ENCODE measurements at regions not wholly inside any gene's neighbourhood (a gene's known extent, or its start where the extent isn't known, plus 50 kb on each side); places are given as distances from the start of the nearest gene placed in this dataset.

GRCh38 chr1:30586671-30587070, 136.7 kb downstream of the MATN1 start:
- H3K27ac ChIP-seq: no peak overlapping the region
- peak; percentile 24 for DNase-seq
- no peaks in the 10 kb centered on the region for H3K36me3 ChIP-seq
- WGBS, 5 donors: 72 to 78% (median 73%) methylated on average over 7 of the region's 7 CpGs
- TF ChIP-seq POLR2A (IDR thresholded peaks at IDR 0.05): no peak
- TF ChIP-seq, protein P1, sequence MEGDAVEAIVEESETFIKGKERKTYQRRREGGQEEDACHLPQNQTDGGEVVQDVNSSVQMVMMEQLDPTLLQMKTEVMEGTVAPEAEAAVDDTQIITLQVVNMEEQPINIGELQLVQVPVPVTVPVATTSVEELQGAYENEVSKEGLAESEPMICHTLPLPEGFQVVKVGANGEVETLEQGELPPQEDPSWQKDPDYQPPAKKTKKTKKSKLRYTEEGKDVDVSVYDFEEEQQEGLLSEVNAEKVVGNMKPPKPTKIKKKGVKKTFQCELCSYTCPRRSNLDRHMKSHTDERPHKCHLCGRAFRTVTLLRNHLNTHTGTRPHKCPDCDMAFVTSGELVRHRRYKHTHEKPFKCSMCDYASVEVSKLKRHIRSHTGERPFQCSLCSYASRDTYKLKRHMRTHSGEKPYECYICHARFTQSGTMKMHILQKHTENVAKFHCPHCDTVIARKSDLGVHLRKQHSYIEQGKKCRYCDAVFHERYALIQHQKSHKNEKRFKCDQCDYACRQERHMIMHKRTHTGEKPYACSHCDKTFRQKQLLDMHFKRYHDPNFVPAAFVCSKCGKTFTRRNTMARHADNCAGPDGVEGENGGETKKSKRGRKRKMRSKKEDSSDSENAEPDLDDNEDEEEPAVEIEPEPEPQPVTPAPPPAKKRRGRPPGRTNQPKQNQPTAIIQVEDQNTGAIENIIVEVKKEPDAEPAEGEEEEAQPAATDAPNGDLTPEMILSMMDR (IDR thresholded peaks at IDR 0.05 in 8 of 11, conservative IDR thresholded peaks at IDR 0.05 in 3 of 11): no peak
- TF ChIP-seq POLR2AphosphoS5 (IDR thresholded peaks at IDR 0.05): no peak
- intact Hi-C loops (cut with DNase I; ENCODE audit: low total_unique reads): no loop called here
- peaks cover 0 to 59% (median 12%) of the 10 kb centered on the region in 7 donors for H3K27me3 ChIP-seq (replicated peaks in 1 of 7)
- peaks cover 0 to 24% (median 16%) of the 10 kb centered on the region in 8 donors for H3K9me3 ChIP-seq
- no peaks in the 10 kb centered on the region for H3K4me1 ChIP-seq
- no peak overlapping the region for H3K4me3 ChIP-seq

GRCh38 chr1:30579580-30579979, 143.8 kb downstream of the MATN1 start:
- TF ChIP-seq, protein P1 (IDR thresholded peaks at IDR 0.05 in 8 of 11, conservative IDR thresholded peaks at IDR 0.05 in 3 of 11): no peak
- TF ChIP-seq POLR2AphosphoS5 (IDR thresholded peaks at IDR 0.05): no peak
- no peak for TF ChIP-seq POLR2A (IDR thresholded peaks at IDR 0.05)
- intact Hi-C loops (cut with DNase I; ENCODE audit: low total_unique reads): no loop called here
- no peaks in the 10 kb centered on the region for H3K36me3 ChIP-seq

GRCh38 chr1:30575066-30575465, 148.3 kb downstream of the MATN1 start:
- 66 to 77% (median 73%) methylated on average over 5 of the region's 5 CpGs for WGBS, 5 donors
- H3K4me1 ChIP-seq: no peaks in the 10 kb centered on the region
- no peak for DNase-seq
- intact Hi-C loops (cut with DNase I; ENCODE audit: low total_unique reads): no loop called here
- H3K27ac ChIP-seq: no peak overlapping the region
- TF ChIP-seq, protein P1 (IDR thresholded peaks at IDR 0.05 in 8 of 11, conservative IDR thresholded peaks at IDR 0.05 in 3 of 11): no peak
- no peak for TF ChIP-seq POLR2AphosphoS5 (IDR thresholded peaks at IDR 0.05)
- TF ChIP-seq POLR2A (IDR thresholded peaks at IDR 0.05): no peak
- peaks cover 0 to 38% (median 0%) of the 10 kb centered on the region in 7 donors for H3K27me3 ChIP-seq (replicated peaks in 1 of 7)
- no peaks in the 10 kb centered on the region for H3K36me3 ChIP-seq
- H3K4me3 ChIP-seq: no peak overlapping the region
- no peaks in the 10 kb centered on the region for H3K9me3 ChIP-seq

More at GRCh38 chr1:30579580-30579979, 143.8 kb downstream of the MATN1 start:
- peaks cover 0 to 14% (median 0%) of the 10 kb centered on the region in 7 donors for H3K27me3 ChIP-seq (replicated peaks in 1 of 7)
- no peaks in the 10 kb centered on the region for H3K4me1 ChIP-seq
- DNase-seq: no peak
- H3K4me3 ChIP-seq: no peak overlapping the region
- no peak overlapping the region for H3K27ac ChIP-seq
- peaks cover 0 to 29% (median 16%) of the 10 kb centered on the region in 8 donors for H3K9me3 ChIP-seq

DNA sequence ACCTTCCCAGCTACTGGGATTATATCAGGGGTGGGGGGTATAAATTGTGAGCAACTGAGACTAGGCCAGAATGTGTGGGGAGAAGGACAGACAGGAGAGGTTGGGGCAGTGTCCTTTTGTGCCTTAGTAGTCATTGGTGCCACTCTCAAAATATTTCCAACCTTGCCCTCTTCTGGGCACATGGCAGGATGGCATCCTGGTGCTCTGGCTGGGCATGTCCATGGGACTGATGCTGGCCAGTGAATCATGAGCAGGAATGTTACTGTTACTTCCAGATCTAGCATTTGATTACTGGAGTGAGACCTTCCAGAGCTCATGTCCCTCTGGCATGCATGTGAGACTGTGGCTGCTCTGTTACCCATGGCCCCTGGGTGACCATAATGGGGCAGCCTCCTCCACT, 151.2 kb downstream of the MATN1 start:
- H3K9me3 ChIP-seq: no peaks in the 10 kb centered on the region
- intact Hi-C loops (cut with DNase I; ENCODE audit: low total_unique reads): no loop called here
- no peak for TF ChIP-seq POLR2A (IDR thresholded peaks at IDR 0.05)
- TF ChIP-seq, protein P1 (IDR thresholded peaks at IDR 0.05 in 8 of 11, conservative IDR thresholded peaks at IDR 0.05 in 3 of 11): peak in 1 of 11 experiments; percentile 10
- H3K36me3 ChIP-seq: no peaks in the 10 kb centered on the region
- H3K4me3 ChIP-seq: no peak overlapping the region
- H3K27ac ChIP-seq: no peak overlapping the region
- no peak for DNase-seq
- no peaks in the 10 kb centered on the region for H3K4me1 ChIP-seq
- peaks cover 0 to 39% (median 0%) of the 10 kb centered on the region in 7 donors for H3K27me3 ChIP-seq (replicated peaks in 1 of 7)

Measured in spleen (tissue), 11 donors.